ENCODE measurements at regions not wholly inside any gene's neighbourhood (a gene's known extent, or its start where the extent isn't known, plus 50 kb on each side); places are given as distances from the start of the nearest gene placed in this dataset.
A peak's percentile ranks its signal among the peaks of the same experiment; 100 is the strongest.

GRCh38 chr12:84594157-84594556 is 318.4 kb downstream of the SLC6A15 start:
- no peak for DNase-seq

- no peak for DNase-seq
These were observed 326.7 kb downstream of the SLC6A15 start for GRCh38 chr12:84585776-84586395.

GRCh38 chr12:84572196-84572595 is 340.4 kb downstream of the SLC6A15 start:
- no peak for DNase-seq

- no peak for DNase-seq
These were observed 350.3 kb downstream of the SLC6A15 start for GRCh38 chr12:84562331-84562730.

- DNase-seq = no peak
These were observed 351.2 kb downstream of the SLC6A15 start for GRCh38 chr12:84561351-84561750.

GRCh38 chr12:84554199-84554723 is 358.3 kb downstream of the SLC6A15 start:
- no peak for DNase-seq

GRCh38 chr12:84553331-84554117 is 359.1 kb downstream of the SLC6A15 start:
- no peak for DNase-seq

- DNase-seq = no peak
These were observed 361.2 kb downstream of the SLC6A15 start for GRCh38 chr12:84551373-84551772.

GRCh38 chr12:84550518-84550917 is 362.1 kb downstream of the SLC6A15 start:
- no peak for DNase-seq

- no peak for DNase-seq
These were observed 370.3 kb downstream of the SLC6A15 start for GRCh38 chr12:84542289-84542688.

- peak; percentile 23 for DNase-seq
These were observed 374.9 kb downstream of the SLC6A15 start for GRCh38 chr12:84537666-84538065.

GRCh38 chr12:84512751-84513150 is 399.8 kb downstream of the SLC6A15 start:
- DNase-seq = no peak

- no peak for DNase-seq
These were observed 403.7 kb downstream of the SLC6A15 start for GRCh38 chr12:84508851-84509260.

GRCh38 chr12:84507956-84508850 is 404.4 kb downstream of the SLC6A15 start:
- peak; percentile 28 for DNase-seq

- no peak for DNase-seq
These were observed 406.3 kb downstream of the SLC6A15 start for GRCh38 chr12:84506282-84506681.

- DNase-seq = peak; percentile 70
These were observed 409.5 kb downstream of the SLC6A15 start for GRCh38 chr12:84502907-84503787.

- no peak for DNase-seq
These were observed 410.3 kb downstream of the SLC6A15 start for GRCh38 chr12:84502180-84502860.

- peak; percentile 37 for DNase-seq
These were observed 414.8 kb downstream of the SLC6A15 start for GRCh38 chr12:84497819-84498218.

- no peak for DNase-seq
These were observed 416.9 kb downstream of the SLC6A15 start for GRCh38 chr12:84495711-84496110.

- no peak for DNase-seq
These were observed 420.2 kb downstream of the SLC6A15 start for GRCh38 chr12:84492351-84492883.

- no peak for DNase-seq
These were observed 427.8 kb downstream of the SLC6A15 start for GRCh38 chr12:84484798-84485197.
